ENCODE measurements at regions not wholly inside any gene's neighbourhood (a gene's known extent, or its start where the extent isn't known, plus 50 kb on each side); places are given as distances from the start of the nearest gene placed in this dataset.

DNA sequence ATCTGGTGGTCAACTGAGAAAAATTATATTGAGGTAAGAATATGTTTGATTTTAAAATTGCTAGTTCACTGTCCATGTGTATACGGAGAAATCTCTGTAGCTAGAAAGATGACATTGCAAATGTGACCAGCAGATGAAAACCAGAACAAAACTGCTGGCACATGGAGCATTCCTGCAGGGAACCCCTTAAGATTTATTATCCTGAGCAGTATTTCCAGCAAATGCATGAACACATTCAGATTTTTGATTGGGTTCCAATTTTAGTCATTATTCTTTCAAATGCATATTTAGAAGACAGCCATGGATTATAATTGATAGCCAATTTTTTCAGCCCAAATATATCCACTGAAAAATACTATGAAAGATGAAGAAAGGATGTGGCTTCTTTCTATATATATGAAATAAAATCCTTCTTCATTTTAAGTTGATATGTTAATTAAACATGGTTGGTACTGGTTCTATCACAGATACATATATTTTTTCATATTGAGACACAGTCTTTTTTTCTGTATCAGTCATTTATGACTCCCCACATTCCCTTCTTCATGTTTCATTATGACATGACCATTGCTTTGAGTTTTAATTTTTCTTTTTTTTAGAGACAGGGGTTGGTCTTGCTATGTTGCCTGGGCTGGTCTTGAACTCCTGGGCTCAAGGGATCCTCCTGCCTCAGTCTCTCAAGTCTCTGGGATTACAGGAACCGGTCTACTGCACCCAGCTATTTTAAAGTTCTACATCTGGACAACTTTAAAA, 376.5 kb downstream of the KLF12 start:
- DNase-seq (ENCODE audit: low read depth, low spot score), result no peak

DNA sequence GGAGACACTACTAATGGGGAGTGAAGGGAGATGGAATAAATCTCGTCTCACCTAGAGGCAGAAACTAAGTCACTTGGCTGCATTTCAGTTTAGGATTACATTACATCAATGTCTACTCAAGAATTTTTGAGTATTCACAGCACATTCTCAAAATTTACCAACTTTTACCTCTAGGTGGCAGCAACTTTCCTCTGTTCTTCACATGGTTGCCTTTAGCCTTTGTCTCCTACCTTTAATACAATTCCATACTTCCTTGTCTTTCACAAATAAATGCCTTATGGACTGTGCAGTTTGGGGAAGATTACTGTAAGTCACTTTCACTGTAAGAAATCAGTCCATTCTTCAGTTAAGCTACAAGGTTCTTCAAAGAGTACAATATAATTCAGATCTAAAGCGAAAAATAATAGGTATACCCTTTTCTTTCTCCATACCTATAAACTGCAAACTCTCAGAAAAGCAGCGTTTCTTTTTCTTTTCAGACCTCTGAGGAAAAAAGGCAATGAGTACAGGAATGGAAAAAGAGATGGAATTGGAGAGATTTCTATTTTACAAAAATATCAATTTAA, 379.4 kb downstream of the KLF12 start:
- peak; percentile 2 for DNase-seq (ENCODE audit: low read depth, low spot score)

GRCh38 chr13:73754241-73754640, 380.0 kb downstream of the KLF12 start:
- no peak for DNase-seq (ENCODE audit: low read depth, low spot score)

GRCh38 chr13:73751290-73751689, 382.9 kb downstream of the KLF12 start:
- no peak for DNase-seq (ENCODE audit: low read depth, low spot score)

GRCh38 chr13:73748404-73748803, 385.8 kb downstream of the KLF12 start:
- DNase-seq (ENCODE audit: low read depth, low spot score), result no peak

DNA sequence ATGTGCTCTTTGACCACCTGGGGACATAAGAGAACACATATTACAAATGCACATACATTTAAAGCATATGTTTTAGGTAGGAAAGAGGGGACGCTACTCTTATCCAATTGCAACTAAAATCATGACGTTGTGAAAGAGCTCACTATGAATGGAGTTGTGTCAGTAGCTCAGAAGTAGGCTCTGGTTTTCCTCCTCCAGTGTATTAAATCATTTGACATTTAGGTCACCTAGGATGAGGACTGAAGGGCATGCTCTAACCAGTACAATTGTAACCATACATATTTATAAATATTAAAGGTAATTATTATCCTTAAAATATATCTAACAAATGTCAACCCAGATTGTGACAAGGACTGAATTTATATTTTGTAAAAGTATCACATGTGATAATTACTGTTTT, 389.0 kb downstream of the KLF12 start:
- DNase-seq (ENCODE audit: low read depth, low spot score), result no peak

DNA sequence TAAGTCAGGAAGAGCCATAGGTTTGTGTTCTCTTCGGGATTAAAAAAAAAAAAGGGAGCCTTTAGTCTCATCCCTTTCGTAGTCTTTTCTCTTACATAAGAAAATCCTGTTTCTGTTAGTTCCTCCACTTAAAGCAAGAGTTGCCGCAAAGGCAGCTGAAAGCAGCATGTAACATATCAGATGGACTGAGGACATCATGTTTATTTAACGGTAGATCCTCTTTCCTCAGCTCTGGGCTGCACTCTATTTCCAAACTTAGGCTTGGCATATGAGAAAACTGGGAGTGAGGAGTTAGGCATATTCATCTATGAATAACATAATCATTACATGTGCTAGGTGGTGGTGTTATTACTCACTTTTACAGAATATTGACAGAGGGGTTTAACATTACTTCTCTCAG, 391.2 kb downstream of the KLF12 start:
- no peak for DNase-seq (ENCODE audit: low read depth, low spot score)

DNA sequence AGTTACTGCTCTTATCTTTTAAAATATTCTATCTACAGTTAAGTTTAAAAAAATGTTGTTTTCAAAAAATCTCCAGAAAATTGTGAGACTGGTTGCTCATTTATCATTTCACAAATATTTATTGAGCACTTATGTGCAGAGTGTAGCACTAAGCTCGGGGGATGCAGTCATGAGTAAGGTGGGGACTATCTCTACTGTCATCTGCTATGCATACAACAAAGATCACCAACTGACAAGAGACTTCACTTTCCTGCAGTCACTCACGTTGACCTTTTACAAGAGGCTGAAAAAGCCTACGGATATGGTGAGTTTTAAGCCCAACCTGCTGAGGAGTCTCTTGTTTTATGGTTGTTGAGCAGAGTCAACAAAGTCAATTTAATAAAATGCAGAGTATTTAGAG, 392.5 kb downstream of the KLF12 start:
- DNase-seq (ENCODE audit: low read depth, low spot score), result no peak

- no peak for DNase-seq (ENCODE audit: low read depth, low spot score)
These were observed 393.1 kb downstream of the KLF12 start for GRCh38 chr13:73741111-73741510.

- no peak for DNase-seq (ENCODE audit: low read depth, low spot score)
These were observed 393.5 kb downstream of the KLF12 start for GRCh38 chr13:73740666-73741065.

GRCh38 chr13:73739394-73739793, 394.8 kb downstream of the KLF12 start:
- DNase-seq (ENCODE audit: low read depth, low spot score), result no peak

DNA sequence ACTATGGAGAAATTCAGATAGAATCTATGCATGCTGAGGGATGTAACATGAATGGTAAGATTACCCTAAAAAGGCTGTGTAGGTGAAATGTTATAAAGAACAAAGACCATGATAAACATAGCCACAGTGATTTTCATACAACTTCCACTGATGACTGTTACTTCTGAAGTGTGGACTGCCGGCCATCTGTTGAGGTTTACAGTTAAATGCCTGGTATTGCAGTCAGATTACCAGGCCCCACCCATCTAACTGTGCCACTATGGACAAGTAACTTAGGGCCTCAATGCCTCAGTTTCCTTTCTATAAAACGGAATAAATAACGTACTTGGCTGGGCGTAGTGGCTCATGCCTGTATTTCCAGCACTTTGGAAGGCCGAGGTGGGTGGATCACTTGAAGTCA, 395.6 kb downstream of the KLF12 start:
- no peak for DNase-seq (ENCODE audit: low read depth, low spot score)

- DNase-seq (ENCODE audit: low read depth, low spot score), result no peak
These were observed 397.0 kb downstream of the KLF12 start for GRCh38 chr13:73737214-73737613.

DNA sequence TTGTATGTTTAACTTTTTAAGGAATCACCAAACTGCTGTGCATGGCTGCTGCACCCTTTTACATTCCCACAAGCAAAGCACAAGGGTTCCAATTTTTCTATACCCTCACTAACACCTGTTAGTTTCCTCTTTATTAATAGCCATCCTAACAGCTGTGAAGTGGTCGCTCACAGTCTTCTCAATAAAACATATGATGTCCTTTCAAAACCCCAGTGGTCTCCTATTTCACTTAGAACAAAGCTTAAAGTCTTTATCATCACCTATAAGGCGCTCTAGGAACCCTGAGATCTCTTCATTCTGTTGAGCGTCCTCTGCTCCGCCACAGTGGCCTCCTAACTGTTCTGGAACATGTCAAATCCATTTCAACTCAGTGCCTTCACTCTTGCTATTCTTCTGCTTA, 400.5 kb downstream of the KLF12 start:
- no peak for DNase-seq (ENCODE audit: low read depth, low spot score)

GRCh38 chr13:73732350-73732749, 401.9 kb downstream of the KLF12 start:
- no peak for DNase-seq (ENCODE audit: low read depth, low spot score)

GRCh38 chr13:73731564-73731963, 402.6 kb downstream of the KLF12 start:
- DNase-seq (ENCODE audit: low read depth, low spot score), result no peak

- no peak for DNase-seq (ENCODE audit: low read depth, low spot score)
These were observed 404.2 kb downstream of the KLF12 start for GRCh38 chr13:73730014-73730413.

GRCh38 chr13:73729046-73729445, 405.2 kb downstream of the KLF12 start:
- DNase-seq (ENCODE audit: low read depth, low spot score), result no peak

GRCh38 chr13:73722120-73722519, 412.1 kb downstream of the KLF12 start:
- no peak for DNase-seq (ENCODE audit: low read depth, low spot score)

GRCh38 chr13:73721571-73721970, 412.6 kb downstream of the KLF12 start:
- DNase-seq (ENCODE audit: low read depth, low spot score), result no peak

DNA sequence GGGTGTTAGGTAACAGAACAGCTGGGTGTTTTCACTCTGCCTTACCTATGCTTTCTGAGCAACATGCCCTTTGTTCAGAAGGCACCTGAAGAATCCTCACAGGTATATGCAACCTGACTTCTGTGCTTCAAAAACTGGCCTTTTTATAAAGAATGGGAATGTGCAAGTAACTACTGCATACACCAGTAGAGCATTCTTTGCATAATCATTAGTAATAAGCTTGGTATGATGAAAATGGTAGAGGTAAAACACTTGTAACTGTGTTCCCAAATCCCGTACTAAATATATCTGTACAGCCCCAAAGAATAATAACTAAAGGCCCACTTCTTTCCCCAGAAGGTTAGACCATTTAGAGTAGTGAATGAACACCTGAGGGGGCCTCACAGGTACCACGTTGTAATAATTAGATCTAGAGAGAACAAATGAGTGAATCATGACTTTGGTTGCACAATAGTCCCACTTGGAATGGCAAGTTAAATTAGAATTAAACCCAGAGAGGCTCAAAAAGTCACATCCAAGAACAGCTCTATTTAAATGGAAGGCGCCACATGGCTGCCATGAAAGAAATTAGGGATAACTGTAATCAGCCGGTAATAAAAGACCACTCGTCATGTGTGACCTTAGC, 413.9 kb downstream of the KLF12 start:
- DNase-seq (ENCODE audit: low read depth, low spot score), result no peak

- DNase-seq (ENCODE audit: low read depth, low spot score), result no peak
These were observed 416.0 kb downstream of the KLF12 start for GRCh38 chr13:73718246-73718645.

DNA sequence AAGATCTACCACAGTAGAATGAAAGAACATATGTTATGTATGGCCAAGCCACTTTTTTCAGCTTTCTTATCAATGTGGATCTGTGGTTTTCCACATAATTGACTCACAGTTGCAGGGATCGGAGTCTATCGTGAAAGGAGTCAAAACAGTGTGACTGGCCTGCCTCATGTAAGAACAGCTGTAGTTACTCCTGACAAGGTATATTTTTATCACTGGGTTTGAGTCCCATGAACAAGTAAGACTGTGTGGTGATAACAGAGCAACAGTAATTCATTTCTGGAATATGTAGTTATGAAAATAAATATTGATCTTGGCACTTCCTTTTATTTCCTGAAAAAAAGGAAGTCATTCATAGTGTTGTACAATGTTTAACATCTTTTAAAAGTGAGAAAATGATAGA, 416.6 kb downstream of the KLF12 start:
- DNase-seq (ENCODE audit: low read depth, low spot score), result no peak
